Keratinocyte (primary cell): ENCODE measurements at regions not wholly inside any gene's neighbourhood (a gene's known extent, or its start where the extent isn't known, plus 50 kb on each side); places are given as distances from the start of the nearest gene placed in this dataset.

Experiments
- CTCF ChIP-seq, 3 experiments: IDR thresholded peaks in 1 of 3; conservative IDR thresholded peaks in 1 of 3; optimal IDR thresholded peaks in 1 of 3; 2 replicates in 2 of 3; 3 replicates in 1 of 3; pipeline versions ENCODE3 to v1.5.1; 2011; ENCODE audit warnings: low read length in 3 of 3, mild to moderate bottlenecking in 3 of 3, moderate library complexity in 2 of 3, control low read depth in 1 of 3, inconsistent platforms in 1 of 3; ENCODE audit not compliant: insufficient read depth in 2 of 3; ENCODE audit errors: extremely low read depth in 1 of 3
- EZH2 ChIP-seq: IDR thresholded peaks from one replicate; pipeline ENCODE4 v1.6.1; 2012; ENCODE audit warnings: inconsistent platforms, mild to moderate bottlenecking, low read length, moderate library complexity

- TF ChIP-seq CTCF (optimal IDR thresholded peaks at IDR 0.05 in 1 of 3, IDR thresholded peaks at IDR 0.05 in 1 of 3, conservative IDR thresholded peaks at IDR 0.05 in 1 of 3; ENCODE audit: extremely low read depth in 1 of 3, insufficient read depth in 2 of 3, low read length in 3 of 3) (no peak), EZH2 (no peak)
Observed at GRCh38 chr10:65818990-65819389, 1106.8 kb upstream of the LRRTM3 start.
